DND-41 (cell line): ENCODE measurements at regions not wholly inside any gene's neighbourhood (a gene's known extent, or its start where the extent isn't known, plus 50 kb on each side); places are given as distances from the start of the nearest gene placed in this dataset.

Source experiments
- ATAC-seq: fragments of 200-7000 bp; cut with Tn5 transposase; 3 replicates; pipeline ENCODE4 v1.9.1; 2021; ENCODE audit warnings: low read depth; ENCODE audit not compliant: insufficient read depth
- DNase-seq: peaks from one replicate; pipeline ENCODE4 v3.0.0-alpha.2; 2020
- H2AFZ ChIP-seq: 2 replicates; pipeline ENCODE4 v1.6.0; 2012; ENCODE audit warnings: low read depth, low read length
- H3K27ac ChIP-seq: 2 replicates; pipeline ENCODE4 v1.5.1; 2012; ENCODE audit warnings: low read length, inconsistent platforms
- H3K27me3 ChIP-seq: fragments of 200-600 bp; sonication (generic); 2 replicates; pipeline ENCODE4 v1.6.0; 2012; ENCODE audit warnings: low read length, mild to moderate bottlenecking, inconsistent platforms; ENCODE audit not compliant: insufficient read depth, poor library complexity
- H3K36me3 ChIP-seq: 2 replicates; pipeline ENCODE4 v1.5.1; 2012; ENCODE audit warnings: low read length, inconsistent platforms; ENCODE audit not compliant: insufficient read depth
- H3K4me1 ChIP-seq: 2 replicates; pipeline ENCODE4 v1.5.1; 2012; ENCODE audit warnings: mild to moderate bottlenecking, low read length; ENCODE audit not compliant: insufficient read depth
- H3K4me2 ChIP-seq: 2 replicates; pipeline ENCODE4 v1.6.0; 2012; ENCODE audit warnings: mild to moderate bottlenecking, moderate library complexity, low read length, inconsistent platforms; ENCODE audit not compliant: insufficient read depth
- H3K4me3 ChIP-seq, 2 experiments: fragments of 200-600 bp in 1 of 2; shearing (Covaris generic) in 1 of 2; 2 replicates each; pipeline ENCODE4 v1.5.1; 2012 to 2016; ENCODE audit warnings: inconsistent platforms in 2 of 2, low read length in 2 of 2, mild to moderate bottlenecking in 2 of 2, low read depth in 1 of 2, moderate library complexity in 1 of 2
- H3K79me2 ChIP-seq: 2 replicates; pipeline ENCODE4 v1.6.0; 2012; ENCODE audit warnings: low read length, inconsistent platforms; ENCODE audit not compliant: insufficient read depth
- H3K9ac ChIP-seq: 2 replicates; pipeline ENCODE4 v1.6.0; 2012; ENCODE audit warnings: low read depth, mild to moderate bottlenecking, inconsistent platforms, low read length, moderate library complexity
- H3K9me3 ChIP-seq: 2 replicates; pipeline ENCODE4 v1.5.1; 2012; ENCODE audit warnings: low read length, moderate library complexity, mild to moderate bottlenecking, inconsistent platforms; ENCODE audit not compliant: insufficient read depth, severe bottlenecking
- H4K20me1 ChIP-seq: 2 replicates; pipeline ENCODE4 v1.6.0; 2012; ENCODE audit warnings: low read length; ENCODE audit not compliant: insufficient read depth
- EZH2 ChIP-seq: IDR thresholded peaks from 3 replicates; pipeline ENCODE4 v1.6.1; 2012; ENCODE audit warnings: borderline replicate concordance, low read depth, mild to moderate bottlenecking, moderate library complexity, low read length, inconsistent platforms; ENCODE audit not compliant: severe bottlenecking
- TF ChIP-seq, protein P1 (sequence below): IDR thresholded peaks from 2 replicates; pipeline ENCODE4 v1.5.1; 2012; ENCODE audit warnings: borderline replicate concordance, low read length, moderate library complexity, mild to moderate bottlenecking; ENCODE audit not compliant: poor library complexity, severe bottlenecking; ENCODE audit errors: extremely low read depth

DNA sequence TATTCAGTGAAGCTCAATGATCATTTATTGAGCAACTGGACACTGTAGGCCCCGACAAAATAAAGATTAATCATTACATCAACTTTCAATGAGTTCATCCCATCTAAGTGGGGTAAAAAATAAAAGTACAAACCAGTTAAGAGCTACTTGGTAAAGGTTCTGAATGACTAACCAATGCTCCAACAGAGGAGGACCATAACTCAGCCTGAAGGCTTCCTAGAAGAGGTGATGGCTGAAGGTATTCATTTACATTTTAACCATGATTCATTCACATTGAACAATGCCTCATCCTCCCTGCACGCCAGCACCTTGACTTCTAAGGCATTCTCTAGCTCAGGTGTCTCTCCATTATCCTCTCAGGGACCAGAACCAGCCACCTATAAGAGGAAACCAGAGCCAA, 201.4 kb downstream of the ZNF462 start:
- no peak for ATAC-seq
- TF ChIP-seq, protein P1, sequence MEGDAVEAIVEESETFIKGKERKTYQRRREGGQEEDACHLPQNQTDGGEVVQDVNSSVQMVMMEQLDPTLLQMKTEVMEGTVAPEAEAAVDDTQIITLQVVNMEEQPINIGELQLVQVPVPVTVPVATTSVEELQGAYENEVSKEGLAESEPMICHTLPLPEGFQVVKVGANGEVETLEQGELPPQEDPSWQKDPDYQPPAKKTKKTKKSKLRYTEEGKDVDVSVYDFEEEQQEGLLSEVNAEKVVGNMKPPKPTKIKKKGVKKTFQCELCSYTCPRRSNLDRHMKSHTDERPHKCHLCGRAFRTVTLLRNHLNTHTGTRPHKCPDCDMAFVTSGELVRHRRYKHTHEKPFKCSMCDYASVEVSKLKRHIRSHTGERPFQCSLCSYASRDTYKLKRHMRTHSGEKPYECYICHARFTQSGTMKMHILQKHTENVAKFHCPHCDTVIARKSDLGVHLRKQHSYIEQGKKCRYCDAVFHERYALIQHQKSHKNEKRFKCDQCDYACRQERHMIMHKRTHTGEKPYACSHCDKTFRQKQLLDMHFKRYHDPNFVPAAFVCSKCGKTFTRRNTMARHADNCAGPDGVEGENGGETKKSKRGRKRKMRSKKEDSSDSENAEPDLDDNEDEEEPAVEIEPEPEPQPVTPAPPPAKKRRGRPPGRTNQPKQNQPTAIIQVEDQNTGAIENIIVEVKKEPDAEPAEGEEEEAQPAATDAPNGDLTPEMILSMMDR: no peak
- no peak for TF ChIP-seq EZH2
- Histone ChIP-seq H3K36me3 (no peaks in the 10 kb centered on the region), H3K79me2 (no peaks in the 10 kb centered on the region), H3K4me1 (no peaks in the 10 kb centered on the region), H3K27ac (no peak overlapping the region), H3K9ac (no peak overlapping the region), H3K4me2 (no peak overlapping the region), H3K4me3 (no peak overlapping the region), H2AFZ (no peak overlapping the region), H4K20me1 (no peaks in the 10 kb centered on the region), H3K27me3 (no peaks in the 10 kb centered on the region), H3K9me3 (no peaks in the 10 kb centered on the region)
- DNase-seq: no peak

DNA sequence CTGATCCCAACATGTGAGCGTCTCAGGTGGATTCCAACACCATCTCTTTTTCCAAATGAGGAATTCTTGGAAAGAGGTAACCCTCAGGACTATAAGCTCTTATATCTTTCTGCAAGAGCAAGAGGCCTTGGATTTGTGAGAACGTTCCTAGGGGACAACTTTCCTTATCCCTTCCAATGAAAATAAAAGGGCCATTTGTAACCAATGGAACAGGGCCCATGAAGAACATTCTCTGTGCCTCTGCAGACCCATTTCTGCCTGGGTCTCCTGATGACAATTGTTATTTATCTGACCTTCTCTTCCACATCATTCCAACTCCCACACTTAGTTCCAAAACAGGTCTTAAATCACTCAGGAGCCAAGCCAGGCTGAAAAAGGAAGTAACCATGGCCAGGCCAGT, 202.6 kb downstream of the ZNF462 start:
- H2AFZ ChIP-seq: no peak overlapping the region
- H3K27ac ChIP-seq: no peak overlapping the region
- H3K4me2 ChIP-seq: no peak overlapping the region
- no peaks in the 10 kb centered on the region for H3K27me3 ChIP-seq
- no peak for ATAC-seq
- TF ChIP-seq EZH2: no peak
- TF ChIP-seq, protein P1: no peak
- no peaks in the 10 kb centered on the region for H3K79me2 ChIP-seq
- H3K9ac ChIP-seq: no peak overlapping the region
- H3K4me3 ChIP-seq: no peak overlapping the region
- no peaks in the 10 kb centered on the region for H3K36me3 ChIP-seq
- DNase-seq: no peak
- no peaks in the 10 kb centered on the region for H3K4me1 ChIP-seq
- no peaks in the 10 kb centered on the region for H4K20me1 ChIP-seq
- no peaks in the 10 kb centered on the region for H3K9me3 ChIP-seq

DNA sequence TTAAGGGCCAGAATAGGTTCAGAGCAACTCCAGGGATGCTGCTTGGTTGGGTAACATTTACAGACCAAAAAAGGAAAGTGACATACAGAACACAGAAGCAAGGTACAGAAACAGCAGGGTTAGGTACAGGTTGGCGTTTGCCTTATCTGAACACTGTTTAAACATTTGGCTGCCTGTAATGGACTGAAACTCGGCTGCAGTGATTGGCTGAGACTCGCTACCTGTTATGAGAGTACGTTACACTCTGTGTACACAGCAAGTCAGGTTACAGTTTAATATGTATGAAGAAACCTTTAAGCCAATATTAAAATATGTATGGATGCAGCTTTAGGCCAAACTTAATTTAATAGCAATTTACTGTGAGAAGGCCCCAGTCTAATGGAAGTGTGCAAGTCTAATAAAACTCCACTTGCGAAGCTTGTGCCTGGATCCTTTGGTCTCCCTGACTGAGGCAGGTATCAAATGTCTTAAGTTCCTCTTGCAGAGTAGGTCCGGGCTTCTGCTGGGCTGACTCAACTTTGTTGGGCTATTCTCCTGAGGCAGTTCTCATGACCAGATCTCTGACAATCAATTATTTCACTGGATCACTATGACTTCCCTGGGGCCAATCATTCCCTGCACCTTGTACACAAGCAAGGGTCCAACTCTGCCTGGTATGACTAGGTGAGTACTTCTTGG, 204.9 kb downstream of the ZNF462 start:
- H3K27ac ChIP-seq: no peak overlapping the region
- ATAC-seq (no peak), DNase-seq (no peak)
- no peaks in the 10 kb centered on the region for H3K9me3 ChIP-seq
- H3K79me2 ChIP-seq: no peaks in the 10 kb centered on the region
- H3K9ac ChIP-seq: no peak overlapping the region
- H3K4me3 ChIP-seq: no peak overlapping the region
- no peaks in the 10 kb centered on the region for H4K20me1 ChIP-seq
- H3K4me2 ChIP-seq: no peak overlapping the region
- H3K27me3 ChIP-seq: no peaks in the 10 kb centered on the region
- no peaks in the 10 kb centered on the region for H3K36me3 ChIP-seq
- no peaks in the 10 kb centered on the region for H3K4me1 ChIP-seq
- TF ChIP-seq, protein P1: no peak
- no peak for TF ChIP-seq EZH2
- H2AFZ ChIP-seq: no peak overlapping the region
